ENCODE measurements at regions not wholly inside any gene's neighbourhood (a gene's known extent, or its start where the extent isn't known, plus 50 kb on each side); places are given as distances from the start of the nearest gene placed in this dataset.

DNA sequence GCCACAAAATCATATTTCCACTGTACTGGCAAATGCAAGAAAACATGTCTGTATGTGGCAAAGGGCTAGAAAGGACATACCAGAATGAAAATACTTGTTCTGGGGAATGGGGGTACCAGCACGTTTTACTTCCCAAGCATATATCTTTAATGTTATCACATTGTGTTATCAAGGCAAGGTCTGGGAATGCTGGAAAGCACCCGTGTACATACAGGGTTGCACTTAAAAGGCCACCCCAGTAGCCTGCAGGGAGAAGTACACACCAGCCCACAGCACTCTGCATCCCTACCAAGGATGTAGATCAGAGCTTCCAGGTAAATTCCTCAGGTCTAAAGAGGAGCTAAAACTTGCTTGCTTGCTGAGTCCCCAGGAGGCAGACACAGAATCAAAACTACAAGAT, 381.8 kb downstream of the RRAGC start:
- no peak for ATAC-seq
- TF ChIP-seq BACH2 (CRISPR knock-in tag; IDR thresholded peaks at IDR 0.05; ENCODE audit: borderline replicate concordance) = no peak
- no peak for TF ChIP-seq TOX (CRISPR knock-in tag; IDR thresholded peaks at IDR 0.05; ENCODE audit: borderline replicate concordance)
- TF ChIP-seq ARNTL (CRISPR knock-in tag; IDR thresholded peaks at IDR 0.05; ENCODE audit: borderline replicate concordance, low read depth) = no peak
- no peak for TF ChIP-seq ZFP30 (CRISPR knock-in tag; IDR thresholded peaks at IDR 0.05)
- no peak for TF ChIP-seq OSR1 (CRISPR knock-in tag; IDR thresholded peaks at IDR 0.05)
- TF ChIP-seq, protein P1, sequence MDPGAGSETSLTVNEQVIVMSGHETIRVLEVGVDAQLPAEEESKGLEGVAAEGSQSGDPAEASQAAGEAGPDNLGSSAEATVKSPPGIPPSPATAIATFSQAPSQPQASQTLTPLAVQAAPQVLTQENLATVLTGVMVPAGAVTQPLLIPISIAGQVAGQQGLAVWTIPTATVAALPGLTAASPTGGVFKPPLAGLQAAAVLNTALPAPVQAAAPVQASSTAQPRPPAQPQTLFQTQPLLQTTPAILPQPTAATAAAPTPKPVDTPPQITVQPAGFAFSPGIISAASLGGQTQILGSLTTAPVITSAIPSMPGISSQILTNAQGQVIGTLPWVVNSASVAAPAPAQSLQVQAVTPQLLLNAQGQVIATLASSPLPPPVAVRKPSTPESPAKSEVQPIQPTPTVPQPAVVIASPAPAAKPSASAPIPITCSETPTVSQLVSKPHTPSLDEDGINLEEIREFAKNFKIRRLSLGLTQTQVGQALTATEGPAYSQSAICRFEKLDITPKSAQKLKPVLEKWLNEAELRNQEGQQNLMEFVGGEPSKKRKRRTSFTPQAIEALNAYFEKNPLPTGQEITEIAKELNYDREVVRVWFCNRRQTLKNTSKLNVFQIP (CRISPR knock-in tag; IDR thresholded peaks at IDR 0.05; ENCODE audit: borderline replicate concordance, low read depth) = no peak
- no peak for TF ChIP-seq PPARA (CRISPR knock-in tag; IDR thresholded peaks at IDR 0.05; ENCODE audit: borderline replicate concordance)
- no peak for TF ChIP-seq ZFP3 (CRISPR knock-in tag; IDR thresholded peaks at IDR 0.05)
- no peak for TF ChIP-seq ESRRG (CRISPR knock-in tag; IDR thresholded peaks at IDR 0.05)
- no peak for TF ChIP-seq ZNF70 (CRISPR knock-in tag; IDR thresholded peaks at IDR 0.05)
- TF ChIP-seq ZNF8 (CRISPR knock-in tag; IDR thresholded peaks at IDR 0.05) = no peak
- TF ChIP-seq, protein P2, sequence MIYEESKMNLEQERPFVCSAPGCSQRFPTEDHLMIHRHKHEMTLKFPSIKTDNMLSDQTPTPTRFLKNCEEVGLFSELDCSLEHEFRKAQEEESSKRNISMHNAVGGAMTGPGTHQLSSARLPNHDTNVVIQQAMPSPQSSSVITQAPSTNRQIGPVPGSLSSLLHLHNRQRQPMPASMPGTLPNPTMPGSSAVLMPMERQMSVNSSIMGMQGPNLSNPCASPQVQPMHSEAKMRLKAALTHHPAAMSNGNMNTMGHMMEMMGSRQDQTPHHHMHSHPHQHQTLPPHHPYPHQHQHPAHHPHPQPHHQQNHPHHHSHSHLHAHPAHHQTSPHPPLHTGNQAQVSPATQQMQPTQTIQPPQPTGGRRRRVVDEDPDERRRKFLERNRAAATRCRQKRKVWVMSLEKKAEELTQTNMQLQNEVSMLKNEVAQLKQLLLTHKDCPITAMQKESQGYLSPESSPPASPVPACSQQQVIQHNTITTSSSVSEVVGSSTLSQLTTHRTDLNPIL (CRISPR knock-in tag; IDR thresholded peaks at IDR 0.05; ENCODE audit: low read depth) = no peak
- TF ChIP-seq ZNF565 (CRISPR knock-in tag; conservative IDR thresholded peaks at IDR 0.05; ENCODE audit: low read depth) = no peak
- TF ChIP-seq, protein P3, sequence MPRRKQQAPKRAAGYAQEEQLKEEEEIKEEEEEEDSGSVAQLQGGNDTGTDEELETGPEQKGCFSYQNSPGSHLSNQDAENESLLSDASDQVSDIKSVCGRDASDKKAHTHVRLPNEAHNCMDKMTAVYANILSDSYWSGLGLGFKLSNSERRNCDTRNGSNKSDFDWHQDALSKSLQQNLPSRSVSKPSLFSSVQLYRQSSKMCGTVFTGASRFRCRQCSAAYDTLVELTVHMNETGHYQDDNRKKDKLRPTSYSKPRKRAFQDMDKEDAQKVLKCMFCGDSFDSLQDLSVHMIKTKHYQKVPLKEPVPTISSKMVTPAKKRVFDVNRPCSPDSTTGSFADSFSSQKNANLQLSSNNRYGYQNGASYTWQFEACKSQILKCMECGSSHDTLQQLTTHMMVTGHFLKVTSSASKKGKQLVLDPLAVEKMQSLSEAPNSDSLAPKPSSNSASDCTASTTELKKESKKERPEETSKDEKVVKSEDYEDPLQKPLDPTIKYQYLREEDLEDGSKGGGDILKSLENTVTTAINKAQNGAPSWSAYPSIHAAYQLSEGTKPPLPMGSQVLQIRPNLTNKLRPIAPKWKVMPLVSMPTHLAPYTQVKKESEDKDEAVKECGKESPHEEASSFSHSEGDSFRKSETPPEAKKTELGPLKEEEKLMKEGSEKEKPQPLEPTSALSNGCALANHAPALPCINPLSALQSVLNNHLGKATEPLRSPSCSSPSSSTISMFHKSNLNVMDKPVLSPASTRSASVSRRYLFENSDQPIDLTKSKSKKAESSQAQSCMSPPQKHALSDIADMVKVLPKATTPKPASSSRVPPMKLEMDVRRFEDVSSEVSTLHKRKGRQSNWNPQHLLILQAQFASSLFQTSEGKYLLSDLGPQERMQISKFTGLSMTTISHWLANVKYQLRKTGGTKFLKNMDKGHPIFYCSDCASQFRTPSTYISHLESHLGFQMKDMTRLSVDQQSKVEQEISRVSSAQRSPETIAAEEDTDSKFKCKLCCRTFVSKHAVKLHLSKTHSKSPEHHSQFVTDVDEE (CRISPR knock-in tag; IDR thresholded peaks at IDR 0.05) = no peak
- TF ChIP-seq RARB (CRISPR knock-in tag; IDR thresholded peaks at IDR 0.05) = no peak

DNA sequence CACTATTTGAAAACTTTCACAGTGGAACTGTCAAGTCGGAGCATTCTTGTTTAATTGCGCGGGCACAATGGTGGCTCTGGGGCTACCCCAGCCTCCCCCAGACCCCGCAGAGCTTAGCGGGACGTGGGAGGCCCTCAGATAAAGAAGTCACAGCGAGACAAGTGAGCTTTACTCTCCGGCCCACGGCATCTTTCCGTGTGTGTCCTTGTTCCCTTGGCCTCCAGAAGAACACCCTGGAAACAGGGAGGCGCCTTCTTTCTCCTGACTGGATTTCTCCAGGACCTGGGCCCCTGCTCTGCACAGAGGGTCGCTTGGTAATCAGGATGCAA, 382.8 kb downstream of the RRAGC start:
- no peak for ATAC-seq
- TF ChIP-seq TCF4 (CRISPR knock-in tag; IDR thresholded peaks at IDR 0.05; ENCODE audit: borderline replicate concordance) (no peak), OSR1 (CRISPR knock-in tag; IDR thresholded peaks at IDR 0.05) (no peak), ZNF70 (CRISPR knock-in tag; IDR thresholded peaks at IDR 0.05) (no peak), ESRRG (CRISPR knock-in tag; IDR thresholded peaks at IDR 0.05) (no peak), ZFP3 (CRISPR knock-in tag; IDR thresholded peaks at IDR 0.05) (no peak), BACH2 (CRISPR knock-in tag; IDR thresholded peaks at IDR 0.05; ENCODE audit: borderline replicate concordance) (no peak), PPARA (CRISPR knock-in tag; IDR thresholded peaks at IDR 0.05; ENCODE audit: borderline replicate concordance) (no peak), GLIS3 (CRISPR knock-in tag; IDR thresholded peaks at IDR 0.05) (no peak), ARNTL (CRISPR knock-in tag; IDR thresholded peaks at IDR 0.05; ENCODE audit: borderline replicate concordance, low read depth) (no peak)
- TF ChIP-seq, protein P2 (CRISPR knock-in tag; IDR thresholded peaks at IDR 0.05; ENCODE audit: low read depth) = no peak

DNA sequence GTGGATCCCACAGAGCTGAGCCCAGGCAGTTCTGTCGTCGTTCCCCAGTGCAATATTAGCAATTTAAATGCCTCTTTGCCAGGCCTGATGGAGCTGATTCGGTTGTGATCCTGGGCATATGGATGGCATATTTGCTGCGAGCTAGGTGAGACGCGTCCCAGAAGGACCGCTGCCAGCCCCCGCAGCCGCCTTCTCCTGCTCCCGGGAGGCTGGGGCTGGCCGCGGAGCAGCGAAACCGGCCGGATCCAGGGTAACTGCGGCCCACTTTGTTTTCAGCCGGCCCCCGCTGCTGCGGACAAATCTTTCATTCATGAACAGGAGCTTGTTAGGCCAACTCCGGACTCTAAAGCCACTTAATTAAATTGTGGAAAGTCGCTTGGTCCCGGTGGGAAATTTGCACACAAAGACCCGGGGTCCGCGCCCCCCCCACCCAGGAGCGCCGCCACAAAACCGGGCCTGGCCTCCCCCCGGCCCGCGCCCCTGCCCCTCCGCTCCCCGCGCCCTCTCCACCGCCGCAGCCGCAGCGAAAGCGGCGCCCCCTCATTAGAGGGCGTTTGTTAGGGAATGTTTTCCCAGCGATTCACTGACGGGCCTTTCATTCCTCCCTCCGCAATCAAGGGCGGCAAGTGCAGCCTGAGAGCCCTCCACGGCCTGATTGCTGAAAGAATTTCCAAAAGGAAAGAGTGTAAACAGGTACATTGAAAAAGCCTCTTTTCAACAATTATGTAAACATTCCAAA, 383.3 kb downstream of the RRAGC start:
- no peak for ATAC-seq
- TF ChIP-seq, protein P2 (CRISPR knock-in tag; IDR thresholded peaks at IDR 0.05; ENCODE audit: low read depth) = no peak
- TF ChIP-seq ZC3H10 (CRISPR knock-in tag; IDR thresholded peaks at IDR 0.05) = no peak
- TF ChIP-seq SNAI2 (CRISPR knock-in tag; IDR thresholded peaks at IDR 0.05) = no peak
- no peak for TF ChIP-seq ISL1 (CRISPR knock-in tag; IDR thresholded peaks at IDR 0.05)
- no peak for TF ChIP-seq PPARA (CRISPR knock-in tag; IDR thresholded peaks at IDR 0.05; ENCODE audit: borderline replicate concordance)

Measured in SK-N-SH treated with all-trans-retinoic acid at 6 μM for 48 hours (cell line).